Ecto neural progenitor cell (in vitro differentiated cells): ENCODE measurements at regions not wholly inside any gene's neighbourhood (a gene's known extent, or its start where the extent isn't known, plus 50 kb on each side); places are given as distances from the start of the nearest gene placed in this dataset.
"Not testable (repeated sequence)": the region's sequence is repeated elsewhere in the genome, so short reads cannot be mapped to it uniquely, and the experiment has no call there.

Source experiments
- DNase-seq: peaks from one replicate; pipeline ENCODE4 v3.0.0-alpha.2; 2018; ENCODE audit warnings: low spot score

DNA sequence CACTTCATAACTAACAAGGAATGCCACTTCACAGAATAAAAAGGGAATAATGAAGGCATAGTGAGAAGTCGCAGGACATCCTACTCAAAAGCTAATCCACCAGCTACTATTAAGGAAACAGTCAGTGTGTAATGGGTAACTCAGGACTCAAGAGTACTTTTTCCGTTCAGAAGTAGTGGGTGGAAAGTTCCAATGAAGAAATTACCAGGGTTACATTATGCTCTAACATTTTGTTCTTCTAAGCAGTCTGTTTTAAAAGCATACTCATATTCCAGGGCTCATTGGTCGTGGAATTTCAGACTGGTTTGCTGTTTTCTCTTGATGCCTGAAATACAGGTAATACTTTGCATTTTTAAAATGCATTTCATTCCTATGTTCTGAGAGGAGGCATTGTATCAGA is 222.4 kb upstream of the IRS2 start:
- no peak for DNase-seq

DNA sequence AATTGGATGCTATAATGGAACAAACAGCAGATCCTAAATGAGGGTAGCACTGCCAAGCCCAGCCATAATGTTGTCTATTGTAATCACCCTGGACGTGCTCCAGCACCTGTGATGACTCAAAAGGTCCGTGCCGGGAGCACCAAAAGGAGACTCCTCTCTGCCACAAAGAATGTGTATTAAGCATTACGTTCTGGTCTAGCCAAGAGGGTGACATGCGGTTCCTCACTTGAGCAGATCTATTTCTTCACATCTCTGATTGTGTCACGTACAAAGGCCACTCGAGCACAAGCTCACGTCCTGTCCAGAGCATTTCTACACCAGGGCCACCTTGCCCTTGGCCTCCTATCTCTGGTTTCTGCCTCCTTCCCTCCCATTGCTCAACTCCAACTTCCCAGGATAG is 219.9 kb upstream of the IRS2 start:
- DNase-seq = no peak

DNA sequence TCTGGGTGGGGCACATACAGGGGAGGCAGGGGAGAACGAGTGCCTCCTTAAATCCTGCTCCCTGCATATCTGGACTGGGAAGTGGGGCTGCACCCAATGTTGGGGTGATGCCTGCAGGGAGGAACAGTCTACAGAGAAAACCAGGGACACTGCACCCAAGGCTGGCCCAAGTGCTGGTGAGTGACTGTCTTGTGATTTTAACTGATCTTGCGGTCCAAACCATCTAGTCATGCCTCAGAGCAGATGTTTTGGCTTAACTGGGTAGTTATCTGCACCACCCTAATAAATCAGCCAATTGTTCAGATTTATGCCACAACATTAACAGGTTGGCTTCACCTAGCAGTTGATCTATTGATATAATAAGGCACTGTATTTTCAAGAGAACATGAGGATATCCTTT is 219.2 kb upstream of the IRS2 start:
- no peak for DNase-seq

DNA sequence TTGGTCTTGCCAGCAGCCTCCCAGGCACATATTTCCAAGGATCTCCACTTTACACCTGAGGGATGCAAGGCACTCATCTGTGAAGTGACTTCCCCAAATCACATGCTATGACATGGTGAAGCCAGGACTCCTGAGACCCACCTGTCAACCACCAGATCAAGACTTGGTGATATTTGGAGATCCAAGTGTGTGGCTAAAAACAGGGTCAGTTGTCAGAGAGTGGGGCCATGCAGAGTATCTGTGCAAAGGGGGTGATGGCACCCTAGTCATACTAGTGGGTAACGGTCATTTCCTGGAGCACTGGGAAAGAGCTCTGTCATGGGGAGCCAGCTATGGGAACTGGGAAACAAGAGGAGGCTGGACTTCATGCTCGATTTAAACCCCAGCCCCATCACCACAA is 218.4 kb upstream of the IRS2 start:
- no peak for DNase-seq

DNA sequence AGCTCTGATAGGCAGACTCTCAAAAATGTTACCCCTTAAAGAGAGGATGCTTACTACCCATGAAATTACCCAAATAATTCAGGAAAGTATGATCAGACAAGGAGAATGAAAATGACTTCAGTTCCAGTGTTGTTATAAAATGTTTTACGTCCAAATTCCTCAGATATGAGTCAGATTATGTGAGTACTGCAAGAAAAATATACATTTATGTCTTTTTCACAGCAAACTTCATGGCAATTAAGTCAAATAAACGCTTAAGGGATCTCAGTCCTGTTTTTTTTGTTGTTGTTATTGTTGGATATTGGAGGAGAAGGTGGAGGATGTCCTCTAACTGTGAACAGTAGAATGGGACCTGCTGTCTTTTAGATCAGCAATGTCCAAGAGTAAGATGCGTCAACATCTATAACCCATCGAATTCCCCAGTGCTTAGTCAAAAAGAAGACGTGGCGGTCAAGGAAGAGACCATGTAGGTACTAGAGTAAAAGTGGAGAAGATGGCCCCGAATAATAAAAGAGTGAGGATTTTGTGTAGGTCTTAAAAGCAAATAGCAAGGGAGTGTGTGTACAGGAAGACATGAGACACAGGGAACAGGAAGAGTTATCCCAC is 215.4 kb upstream of the IRS2 start:
- no peak for DNase-seq

DNA sequence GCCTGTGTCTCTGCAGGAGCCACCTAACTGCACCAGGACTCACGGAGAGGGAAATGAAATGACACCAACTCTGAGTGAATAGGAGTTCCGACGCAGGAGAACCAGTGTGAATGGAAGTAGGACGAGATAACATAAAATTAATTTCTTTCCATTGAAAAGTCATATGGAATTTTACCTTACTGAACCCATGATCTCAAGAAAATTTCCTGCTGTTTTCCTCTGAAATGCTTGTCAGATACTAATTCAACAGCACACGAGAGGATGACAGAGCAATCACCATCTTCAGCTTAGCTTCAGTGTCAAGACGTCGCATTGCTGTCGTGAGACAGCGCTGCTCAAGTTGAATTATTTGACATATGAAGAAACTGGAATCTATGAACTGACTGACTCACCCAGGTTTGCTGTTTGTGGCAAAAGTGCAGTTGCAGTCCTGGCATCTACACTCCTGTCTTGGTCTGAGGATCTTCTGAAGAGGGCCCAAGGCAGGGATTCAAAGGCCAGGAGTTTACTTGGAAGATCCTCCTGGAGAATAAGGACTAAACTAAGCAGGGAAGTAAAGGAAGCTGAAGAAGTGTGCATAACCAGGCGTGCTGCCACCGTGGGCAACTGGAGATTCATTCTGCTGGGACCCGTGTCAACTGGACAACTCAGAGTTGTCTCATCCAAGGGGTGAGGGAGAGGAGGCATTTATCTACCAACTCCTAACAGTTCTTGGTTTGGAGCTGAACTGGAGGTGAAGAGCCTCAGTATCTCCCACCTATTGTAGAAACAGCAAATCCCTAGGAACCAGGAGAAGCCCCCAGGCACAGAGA is 214.4 kb upstream of the IRS2 start:
- no peak for DNase-seq

DNA sequence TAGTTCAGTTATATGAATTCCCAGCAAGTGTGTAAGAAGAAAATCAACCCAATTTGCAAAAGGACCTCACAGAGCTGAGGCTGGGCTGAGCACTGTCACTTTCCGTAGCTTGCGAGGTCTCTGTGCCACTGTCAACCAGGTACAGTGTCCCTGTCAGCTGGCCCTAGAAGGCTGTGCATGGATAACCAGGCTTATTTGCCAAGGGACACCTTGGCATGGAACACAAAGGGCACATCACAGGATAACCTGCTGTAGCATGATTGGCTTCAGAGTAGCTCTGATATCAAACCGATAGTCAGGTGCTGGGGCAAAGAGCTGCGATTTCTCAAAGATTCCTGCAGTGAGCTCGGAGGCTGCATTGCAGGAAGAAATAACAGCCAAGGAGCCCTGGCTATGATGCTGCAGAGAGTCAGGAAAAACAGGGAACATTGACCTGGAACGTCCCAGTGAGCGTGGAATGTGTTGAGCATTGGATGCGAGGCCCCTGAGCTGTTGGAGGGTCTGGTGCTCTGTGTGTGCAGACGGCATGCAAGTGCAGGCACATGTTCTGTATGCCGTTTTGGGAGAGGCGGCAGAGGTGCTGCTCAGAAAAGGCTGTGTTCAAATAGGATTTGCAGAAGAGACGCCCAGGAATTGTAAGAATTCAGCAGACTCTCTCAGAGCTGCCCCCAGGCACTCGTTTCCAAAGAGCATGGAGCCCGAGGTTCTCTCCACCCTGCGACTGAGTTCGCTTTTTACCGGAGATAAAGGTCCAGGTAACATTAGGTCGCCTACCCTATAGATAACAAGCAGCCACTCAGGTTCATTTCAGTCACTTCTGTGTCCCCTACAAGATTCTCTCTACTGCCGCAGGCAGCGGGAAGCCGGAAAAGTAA is 213.5 kb upstream of the IRS2 start:
- DNase-seq = no peak

DNA sequence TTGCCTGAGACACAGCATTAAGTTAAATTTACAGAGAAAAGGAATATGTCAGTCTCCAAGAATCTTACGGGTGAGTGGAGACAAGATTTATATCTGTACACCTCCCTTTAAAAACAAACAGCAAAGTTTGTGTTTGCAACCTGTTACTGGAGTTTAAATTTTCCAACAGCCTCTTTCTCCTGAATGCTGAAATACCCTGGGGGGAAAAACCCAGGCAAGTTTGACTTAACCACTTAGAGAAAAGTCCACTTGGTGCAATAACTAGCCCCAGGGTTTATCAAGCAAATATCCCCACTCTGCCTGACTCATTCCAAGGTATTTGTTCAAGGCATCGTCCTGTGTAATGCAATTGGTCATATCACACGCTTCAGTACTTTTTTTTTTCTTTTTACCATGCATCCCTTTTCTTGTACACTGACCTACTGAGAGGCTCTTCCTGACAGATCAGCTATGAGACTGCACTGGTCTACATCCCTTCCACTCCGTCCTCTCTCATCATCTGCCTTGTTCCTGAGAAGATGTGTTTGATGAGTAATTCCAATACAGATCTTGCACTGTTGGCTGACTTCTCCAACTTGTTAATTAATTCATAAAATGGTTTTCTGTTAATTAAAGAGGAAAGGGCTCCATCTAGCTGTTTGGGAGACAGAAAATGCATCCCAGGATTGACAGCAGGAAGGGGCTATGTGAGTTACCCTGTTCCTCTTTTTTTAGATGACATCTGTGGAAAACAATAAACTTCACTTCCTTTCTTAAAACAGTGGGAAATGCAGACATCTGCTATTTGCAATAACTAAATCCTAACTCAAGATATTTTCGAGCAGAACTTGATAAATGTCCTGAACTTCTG is 212.5 kb upstream of the IRS2 start:
- no peak for DNase-seq

DNA sequence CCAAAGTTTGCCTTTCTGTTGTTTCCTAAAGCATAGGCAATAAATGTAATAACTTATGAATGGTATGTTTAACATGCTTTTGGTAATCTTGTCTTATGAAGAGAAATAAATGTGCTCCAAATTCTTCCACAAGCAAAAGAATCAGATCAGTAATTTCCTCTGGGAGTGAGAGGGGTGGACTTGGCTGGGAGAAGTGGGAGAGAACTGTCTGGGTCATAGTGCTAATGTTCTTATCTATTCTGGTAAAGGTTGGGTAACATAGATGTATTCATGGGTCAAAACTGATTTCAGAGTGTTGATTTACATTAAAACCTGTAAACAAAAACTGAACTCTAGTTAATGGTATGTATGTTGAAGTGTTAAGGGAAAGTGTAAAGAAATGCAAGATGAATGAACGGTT is 211.7 kb upstream of the IRS2 start:
- no peak for DNase-seq

DNA sequence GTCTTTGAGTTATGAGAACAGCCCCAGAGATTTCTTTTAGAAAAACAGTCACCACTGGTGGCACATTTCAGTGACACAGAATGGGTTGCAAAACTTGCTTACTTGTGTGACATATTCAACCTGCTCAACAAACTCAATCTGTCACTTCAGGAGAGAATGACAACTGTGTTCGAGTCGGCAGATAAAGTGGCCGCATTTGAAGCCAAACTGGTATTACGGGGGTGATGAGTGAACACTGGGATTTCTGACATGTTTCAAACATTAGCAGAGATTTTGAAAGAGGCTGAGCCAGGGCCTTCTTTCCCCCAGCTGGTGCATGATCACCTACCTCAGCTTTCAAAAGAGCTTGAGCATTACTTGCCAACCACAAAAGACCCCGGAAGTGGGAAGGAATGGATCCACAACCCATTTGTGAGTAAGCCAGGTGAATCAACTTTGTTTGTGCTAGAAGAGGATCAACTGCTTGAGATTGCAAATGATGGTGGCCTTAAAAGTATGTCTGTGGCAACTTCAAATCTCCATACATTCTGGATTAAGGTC is 210.7 kb upstream of the IRS2 start:
- DNase-seq = not testable (repeated sequence)

DNA sequence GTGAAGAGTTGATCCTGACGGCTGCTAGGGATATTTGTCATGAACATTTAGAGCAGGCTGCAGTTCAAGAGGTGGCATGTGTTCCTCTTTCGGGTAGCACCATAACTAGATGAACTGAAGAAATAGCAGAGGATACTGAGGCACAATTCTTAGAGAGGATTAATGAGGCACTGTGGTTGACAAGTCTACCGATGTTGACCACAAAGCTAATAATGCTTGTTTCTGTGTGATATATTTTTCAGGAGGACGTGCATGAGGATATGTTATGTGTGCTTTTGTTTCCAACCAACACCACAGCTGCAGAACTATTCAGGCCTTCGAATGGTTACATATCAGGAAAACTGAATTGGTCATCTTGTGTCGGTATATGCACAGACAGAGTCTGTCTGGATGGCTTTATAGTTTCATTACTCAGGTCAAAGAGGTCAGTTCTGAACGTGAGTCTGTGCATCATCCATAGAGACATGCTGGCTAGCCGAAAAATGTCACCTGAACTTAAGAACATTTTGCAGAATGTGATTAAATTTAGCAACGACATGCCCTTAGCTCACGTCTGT is 210.1 kb upstream of the IRS2 start:
- DNase-seq = no peak

DNA sequence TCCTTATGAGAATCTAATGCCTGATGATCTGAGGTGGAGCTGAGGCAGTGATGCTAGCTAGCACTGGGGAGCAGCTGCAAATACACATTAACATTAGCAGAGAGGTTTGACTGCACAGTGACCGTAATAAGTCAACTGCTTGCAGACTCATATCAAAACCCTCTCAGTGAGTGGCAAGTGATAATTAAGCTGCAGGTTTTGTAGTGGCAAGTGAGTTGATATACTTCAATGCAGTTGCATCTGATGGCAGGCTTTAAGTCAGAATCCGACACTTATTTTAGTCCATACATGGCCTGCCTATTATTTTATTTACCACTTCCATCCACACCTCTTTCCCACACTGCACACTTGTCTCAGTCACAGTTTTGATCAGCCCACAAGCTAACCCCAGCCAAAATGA is 209.2 kb upstream of the IRS2 start:
- no peak for DNase-seq

DNA sequence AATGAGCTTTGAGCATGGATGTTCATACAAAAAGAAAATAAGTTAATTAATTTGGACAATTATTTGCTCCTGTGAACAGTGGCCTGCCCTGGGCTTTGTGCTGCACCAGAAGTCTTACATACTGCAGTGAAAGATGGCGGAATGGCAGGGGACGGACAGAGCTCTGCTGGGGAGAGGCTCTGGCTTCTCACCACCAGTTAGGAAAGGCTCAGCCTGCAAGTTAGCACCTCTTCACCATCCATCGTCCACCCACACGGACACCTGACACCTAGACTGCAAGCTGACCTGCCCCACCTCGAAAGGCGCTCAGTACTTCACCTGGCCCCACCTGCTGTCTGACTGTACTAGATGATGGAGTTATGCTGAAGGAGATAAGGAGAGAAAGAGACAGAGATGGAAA is 203.9 kb upstream of the IRS2 start:
- DNase-seq = no peak

DNA sequence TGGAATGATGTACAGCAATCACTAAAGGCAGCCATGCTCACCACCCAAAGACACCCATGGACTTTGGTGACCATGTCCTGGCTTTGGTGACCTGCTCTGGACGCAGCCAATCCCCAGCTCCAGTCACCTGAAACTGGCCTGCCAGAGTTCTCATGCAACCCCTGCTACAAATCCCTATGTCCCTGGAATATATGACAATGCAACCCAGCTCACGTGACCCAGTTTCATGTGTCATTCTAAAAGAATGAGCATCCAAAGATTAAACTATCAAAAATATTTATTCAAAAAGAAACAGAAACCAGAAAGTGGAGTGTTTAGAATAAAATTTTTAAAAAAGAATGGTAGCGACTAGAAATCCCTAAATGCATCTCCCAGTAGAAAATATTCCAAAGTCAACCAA is 203.3 kb upstream of the IRS2 start:
- no peak for DNase-seq

DNA sequence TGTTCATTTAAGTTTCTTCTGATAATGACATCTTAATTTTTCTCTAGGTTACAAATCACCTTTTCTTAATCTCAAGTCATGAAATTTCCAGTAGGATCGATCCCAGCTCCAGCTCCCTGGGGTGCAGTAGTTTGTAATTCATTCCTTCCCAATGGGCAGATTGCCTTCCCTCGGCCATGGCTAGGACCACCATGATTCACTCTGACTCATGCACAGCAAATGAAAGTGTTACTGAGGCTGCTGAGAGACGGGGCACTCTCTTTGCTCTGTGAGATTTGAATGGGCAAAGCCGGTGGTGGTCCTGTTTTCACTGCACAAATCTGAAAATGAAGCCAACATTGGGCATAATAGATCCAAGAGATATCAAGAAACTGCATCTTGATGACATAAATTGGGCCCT is 202.8 kb upstream of the IRS2 start:
- DNase-seq = no peak

DNA sequence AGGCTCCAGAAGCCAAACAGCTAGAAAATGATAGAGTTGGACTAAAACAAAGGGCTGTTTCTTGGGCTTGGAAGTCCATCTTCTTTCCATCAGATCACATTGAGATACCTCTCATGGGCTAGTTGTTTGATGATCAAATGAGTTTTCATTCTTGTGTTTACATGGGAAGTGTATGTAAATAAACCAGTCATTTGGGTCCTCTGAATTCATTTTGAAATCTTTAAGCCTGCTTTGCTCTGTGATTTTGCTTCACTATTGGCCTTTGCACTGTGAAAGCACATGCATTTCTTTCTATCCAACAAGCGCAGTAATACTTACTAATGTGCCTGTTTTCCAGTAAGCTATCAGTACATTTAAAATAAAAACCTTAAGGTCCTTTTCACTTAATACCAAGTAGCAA is 200.5 kb upstream of the IRS2 start:
- DNase-seq = no peak

DNA sequence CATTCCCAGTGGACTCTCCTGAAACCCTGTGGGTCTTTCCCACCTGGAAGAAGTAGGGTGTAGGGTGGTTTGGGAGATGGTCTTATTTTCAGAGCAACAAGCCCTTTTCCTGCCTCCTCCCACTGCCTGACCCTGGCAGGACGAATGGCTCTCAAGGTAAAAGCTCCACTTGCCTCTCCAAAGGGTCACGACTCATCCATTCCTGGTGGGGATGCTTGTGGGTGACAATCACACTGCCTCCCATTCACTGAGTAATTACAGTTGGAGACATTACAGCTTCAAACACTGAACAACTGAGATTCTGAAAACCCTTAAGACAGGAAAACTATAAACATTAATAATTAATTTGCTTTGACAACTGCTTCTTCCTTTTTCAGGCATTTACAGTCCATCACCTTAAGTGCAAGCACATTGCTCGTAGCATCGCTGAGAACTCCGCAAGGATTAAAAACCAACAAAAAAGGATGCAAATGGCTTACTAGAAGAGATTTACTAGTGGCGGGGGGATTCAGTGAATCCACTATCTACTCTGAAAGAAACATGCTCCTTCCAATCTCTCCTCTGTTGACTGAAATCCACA is 199.6 kb upstream of the IRS2 start:
- DNase-seq = no peak

DNA sequence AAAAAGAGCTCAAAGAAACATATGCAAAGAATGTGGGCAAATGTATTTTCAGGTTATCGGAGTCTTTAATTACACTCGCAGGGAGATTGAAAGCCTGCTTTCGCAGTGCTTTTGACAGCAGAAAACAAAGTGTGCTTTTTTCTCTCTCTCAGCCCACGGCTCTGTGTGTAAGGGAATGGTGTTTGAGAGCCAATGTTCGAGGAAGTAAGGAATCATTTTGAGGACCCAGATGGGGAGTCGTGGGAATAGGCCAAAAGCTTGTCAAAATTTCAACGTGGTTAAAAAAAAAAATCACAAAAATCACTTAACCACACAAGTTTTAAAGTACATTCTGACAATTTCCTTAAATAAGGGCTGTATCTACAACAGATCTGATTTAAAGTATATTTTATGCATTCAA is 197.1 kb upstream of the IRS2 start:
- no peak for DNase-seq

DNA sequence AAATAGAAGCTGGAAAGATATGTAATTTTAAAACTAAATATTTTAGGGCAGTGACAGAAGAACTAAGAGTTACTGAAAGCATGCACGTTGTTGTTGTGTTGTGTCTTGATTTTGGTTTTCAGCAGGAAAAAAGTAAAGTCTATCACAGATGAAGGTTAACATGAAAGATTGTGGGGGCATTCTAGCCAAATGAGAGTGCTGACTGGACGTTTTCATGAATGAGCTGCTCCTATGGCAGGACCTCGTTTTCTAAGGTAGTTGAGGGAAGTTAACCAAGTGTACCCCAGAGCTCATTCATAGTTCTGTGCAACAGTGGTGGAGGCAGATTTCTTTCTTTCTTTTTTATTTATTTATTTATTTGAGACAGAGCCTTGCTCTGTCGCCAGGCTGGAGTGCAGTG is 194.6 kb upstream of the IRS2 start:
- no peak for DNase-seq

DNA sequence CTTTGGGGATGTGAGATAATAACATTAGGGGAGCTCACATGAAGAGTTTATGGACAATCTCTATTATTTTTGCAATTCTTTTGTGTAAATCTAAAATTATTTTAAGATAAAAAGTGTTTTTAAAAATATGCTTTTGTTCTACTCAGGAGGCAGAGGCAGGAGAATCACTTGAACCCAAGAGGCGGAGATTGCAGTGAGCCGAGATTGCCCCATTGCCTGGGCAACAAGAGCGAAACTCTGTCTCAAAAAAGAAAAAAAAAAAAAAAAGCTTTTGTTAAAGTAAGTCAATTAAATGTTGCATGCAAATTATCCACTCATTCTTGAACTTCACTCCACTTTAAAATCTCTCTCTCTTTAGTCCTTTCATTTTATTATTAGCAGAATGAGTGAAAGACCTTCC is 193.3 kb upstream of the IRS2 start:
- DNase-seq = not testable (repeated sequence)

DNA sequence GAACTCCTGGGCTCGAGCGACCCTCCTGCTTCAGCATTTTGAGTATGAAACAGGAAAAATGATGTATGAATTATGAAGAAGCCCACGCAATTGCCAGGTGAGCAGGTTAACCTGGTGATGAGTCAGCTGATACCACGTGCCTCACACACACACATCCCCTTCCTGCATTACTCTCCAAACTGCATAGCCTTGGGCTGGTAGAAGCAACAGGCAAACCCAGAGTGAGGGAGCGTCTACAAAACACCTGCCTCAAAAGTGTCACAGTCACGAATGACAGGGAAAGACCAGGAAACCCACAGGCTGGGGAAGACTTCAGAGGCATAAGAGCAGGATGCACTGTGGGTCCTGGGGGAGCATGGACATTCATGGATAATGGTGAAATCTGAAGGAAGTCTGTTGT is 192.8 kb upstream of the IRS2 start:
- DNase-seq = no peak
